ENCODE measurements at regions not wholly inside any gene's neighbourhood (a gene's known extent, or its start where the extent isn't known, plus 50 kb on each side); places are given as distances from the start of the nearest gene placed in this dataset.

DNA sequence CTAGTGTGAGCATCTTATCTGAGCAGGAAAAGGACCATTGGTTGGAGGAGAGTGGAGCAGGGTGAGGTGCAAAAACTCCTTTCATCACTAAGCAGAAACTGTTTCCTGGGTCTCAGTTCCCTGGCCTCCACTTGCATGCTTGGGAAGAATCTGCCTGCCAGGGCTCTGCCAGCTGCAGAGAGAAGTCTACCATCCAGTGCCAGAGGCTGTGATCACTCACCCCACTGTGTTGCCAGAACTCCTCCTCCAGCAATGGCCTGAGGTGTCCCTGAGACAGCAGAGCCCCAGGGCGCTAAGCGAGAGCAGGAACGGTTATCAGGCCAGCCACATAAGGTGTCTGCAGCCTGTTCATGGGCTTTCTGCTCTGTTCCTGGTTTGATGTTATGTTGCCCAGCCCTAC is 991.4 kb downstream of the CCSER2 start:
- in situ Hi-C loops (cut with HindIII; ENCODE audit: low pct_ligation_motif_present, low sequenced_read_pairs): no loop called here
- no peaks in the 10 kb centered on the region for H3K27me3 ChIP-seq (replicated peaks)
- H3K4me3 ChIP-seq (ENCODE audit: low read depth, low read length): no peak overlapping the region
- H3K27ac ChIP-seq: no peak overlapping the region
- H3K36me3 ChIP-seq (replicated peaks): no peaks in the 10 kb centered on the region
- DNase-seq: no peak
- TF ChIP-seq, protein P1, sequence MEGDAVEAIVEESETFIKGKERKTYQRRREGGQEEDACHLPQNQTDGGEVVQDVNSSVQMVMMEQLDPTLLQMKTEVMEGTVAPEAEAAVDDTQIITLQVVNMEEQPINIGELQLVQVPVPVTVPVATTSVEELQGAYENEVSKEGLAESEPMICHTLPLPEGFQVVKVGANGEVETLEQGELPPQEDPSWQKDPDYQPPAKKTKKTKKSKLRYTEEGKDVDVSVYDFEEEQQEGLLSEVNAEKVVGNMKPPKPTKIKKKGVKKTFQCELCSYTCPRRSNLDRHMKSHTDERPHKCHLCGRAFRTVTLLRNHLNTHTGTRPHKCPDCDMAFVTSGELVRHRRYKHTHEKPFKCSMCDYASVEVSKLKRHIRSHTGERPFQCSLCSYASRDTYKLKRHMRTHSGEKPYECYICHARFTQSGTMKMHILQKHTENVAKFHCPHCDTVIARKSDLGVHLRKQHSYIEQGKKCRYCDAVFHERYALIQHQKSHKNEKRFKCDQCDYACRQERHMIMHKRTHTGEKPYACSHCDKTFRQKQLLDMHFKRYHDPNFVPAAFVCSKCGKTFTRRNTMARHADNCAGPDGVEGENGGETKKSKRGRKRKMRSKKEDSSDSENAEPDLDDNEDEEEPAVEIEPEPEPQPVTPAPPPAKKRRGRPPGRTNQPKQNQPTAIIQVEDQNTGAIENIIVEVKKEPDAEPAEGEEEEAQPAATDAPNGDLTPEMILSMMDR (IDR thresholded peaks at IDR 0.05; ENCODE audit: low read depth, low read length, missing control alignments): no peak

DNA sequence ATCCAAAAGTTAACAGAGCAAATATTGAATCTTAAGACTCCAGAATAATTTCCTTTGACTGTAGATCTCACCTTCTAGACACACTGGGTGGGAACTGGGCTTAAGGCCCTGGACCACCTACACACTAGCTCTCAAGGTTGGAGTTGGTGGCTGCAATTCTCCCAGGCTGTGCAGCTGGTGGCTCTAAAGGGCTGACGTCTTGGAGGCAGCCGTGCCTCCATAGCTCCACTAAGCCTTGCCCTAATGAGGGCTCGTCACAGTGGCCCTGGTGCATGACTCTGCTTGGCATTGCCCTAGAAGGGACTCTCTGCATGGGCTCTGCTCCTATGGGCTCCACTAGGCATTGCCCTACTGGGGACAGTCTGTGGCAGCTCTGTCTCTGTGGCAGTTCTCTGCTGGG is 1005.2 kb downstream of the CCSER2 start:
- no peak for DNase-seq
- no peak overlapping the region for H3K4me3 ChIP-seq (ENCODE audit: low read depth, low read length)
- no peaks in the 10 kb centered on the region for H3K36me3 ChIP-seq (replicated peaks)
- H3K27me3 ChIP-seq (replicated peaks): no peaks in the 10 kb centered on the region
- no peak overlapping the region for H3K27ac ChIP-seq
- in situ Hi-C loops (cut with HindIII; ENCODE audit: low pct_ligation_motif_present, low sequenced_read_pairs): no loop called here
- TF ChIP-seq, protein P1 (IDR thresholded peaks at IDR 0.05; ENCODE audit: low read depth, low read length, missing control alignments): no peak

DNA sequence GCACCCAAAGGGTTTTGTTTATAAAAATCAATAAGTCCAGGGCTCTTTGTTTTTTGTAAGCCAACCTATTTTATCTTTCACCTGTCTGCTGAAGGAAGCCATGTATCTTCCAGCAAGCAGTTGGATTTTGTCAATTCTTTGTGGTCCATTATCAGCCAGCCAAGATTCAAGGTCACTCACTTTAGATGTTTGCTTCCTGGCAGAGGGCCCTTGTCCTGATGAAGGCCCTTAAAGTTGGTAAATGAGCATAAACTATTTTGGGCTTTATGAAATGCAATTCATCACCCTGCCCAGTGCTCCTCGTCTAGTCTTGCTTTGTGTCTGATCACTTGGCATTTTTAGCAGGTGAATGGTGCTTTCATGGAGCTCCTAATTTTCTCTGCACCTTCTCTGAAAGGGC is 1004.2 kb downstream of the GRID1 start:
- Histone ChIP-seq H3K27me3 (replicated peaks) (no peaks in the 10 kb centered on the region), H3K36me3 (replicated peaks) (no peaks in the 10 kb centered on the region), H3K27ac (no peak overlapping the region), H3K4me3 (ENCODE audit: low read depth, low read length) (no peak overlapping the region)
- in situ Hi-C loops (cut with HindIII; ENCODE audit: low pct_ligation_motif_present, low sequenced_read_pairs): no loop called here
- DNase-seq: no peak
- TF ChIP-seq, protein P1 (IDR thresholded peaks at IDR 0.05; ENCODE audit: low read depth, low read length, missing control alignments): no peak

DNA sequence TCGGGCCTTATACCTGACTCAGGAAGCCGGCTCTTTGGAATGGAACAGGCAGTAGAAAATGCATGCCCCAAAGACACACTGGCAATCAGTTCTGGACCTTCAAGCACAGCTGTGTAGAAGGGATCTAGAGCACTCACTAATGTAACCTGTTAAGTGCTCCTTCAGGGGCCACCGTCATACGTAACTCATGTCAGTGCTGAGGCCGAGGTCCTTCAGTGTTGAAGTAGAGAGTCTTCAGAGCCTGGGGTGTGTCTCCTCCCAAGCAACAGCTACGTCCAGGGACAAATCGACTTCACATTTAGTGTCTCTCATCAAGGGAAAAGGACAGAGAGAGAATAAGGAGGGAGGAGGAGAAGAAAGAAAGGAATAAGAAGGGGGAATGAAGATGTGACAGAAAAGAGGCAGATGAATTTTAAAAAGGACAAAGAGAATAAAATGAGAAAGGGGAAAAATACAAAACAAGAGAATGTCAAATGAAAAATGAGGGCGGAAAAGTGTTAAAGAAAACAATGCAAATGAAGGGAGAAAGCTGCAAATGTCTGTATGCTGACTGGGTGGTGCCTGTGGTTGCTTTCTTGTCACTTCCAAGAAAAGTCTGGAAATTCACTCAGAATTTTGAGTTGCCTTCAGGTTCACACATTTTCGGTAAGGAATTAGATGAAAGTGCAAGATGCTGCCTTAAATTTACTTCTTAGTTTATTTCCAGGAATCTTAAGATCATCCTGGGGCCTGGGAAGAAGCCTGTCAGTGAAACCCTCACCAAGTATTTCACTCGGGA is 989.4 kb downstream of the GRID1 start:
- in situ Hi-C loops (cut with HindIII; ENCODE audit: low pct_ligation_motif_present, low sequenced_read_pairs): no loop called here
- Histone ChIP-seq H3K36me3 (replicated peaks) (no peaks in the 10 kb centered on the region), H3K4me3 (ENCODE audit: low read depth, low read length) (no peak overlapping the region), H3K27me3 (replicated peaks) (no peaks in the 10 kb centered on the region), H3K27ac (no peak overlapping the region)
- DNase-seq: no peak
- TF ChIP-seq, protein P1 (IDR thresholded peaks at IDR 0.05; ENCODE audit: low read depth, low read length, missing control alignments): no peak

DNA sequence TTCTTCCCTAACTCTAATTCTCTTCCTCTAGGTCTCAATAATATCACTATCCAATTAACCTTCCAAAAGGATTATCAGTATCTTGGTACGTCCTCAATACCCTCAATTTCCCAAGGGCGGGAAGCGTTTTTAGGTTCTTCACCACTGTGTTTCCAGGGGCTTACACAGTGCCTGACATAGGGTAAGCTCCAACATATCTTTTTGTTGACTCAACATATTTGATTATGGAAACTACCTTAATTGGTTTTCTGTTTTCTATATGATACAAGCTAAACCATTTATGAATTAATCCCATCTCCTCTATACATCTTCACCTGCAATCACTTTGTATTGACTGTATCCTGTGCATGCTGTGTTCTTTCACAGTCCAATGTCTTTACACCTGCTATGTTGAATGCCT is 987.3 kb downstream of the GRID1 start:
- in situ Hi-C loops (cut with HindIII; ENCODE audit: low pct_ligation_motif_present, low sequenced_read_pairs): no loop called here
- H3K27ac ChIP-seq: no peak overlapping the region
- TF ChIP-seq, protein P1 (IDR thresholded peaks at IDR 0.05; ENCODE audit: low read depth, low read length, missing control alignments): no peak
- DNase-seq: no peak
- H3K4me3 ChIP-seq (ENCODE audit: low read depth, low read length): no peak overlapping the region
- H3K27me3 ChIP-seq (replicated peaks): no peaks in the 10 kb centered on the region
- H3K36me3 ChIP-seq (replicated peaks): no peaks in the 10 kb centered on the region
